ENCODE measurements at regions not wholly inside any gene's neighbourhood (a gene's known extent, or its start where the extent isn't known, plus 50 kb on each side); places are given as distances from the start of the nearest gene placed in this dataset.

DNA sequence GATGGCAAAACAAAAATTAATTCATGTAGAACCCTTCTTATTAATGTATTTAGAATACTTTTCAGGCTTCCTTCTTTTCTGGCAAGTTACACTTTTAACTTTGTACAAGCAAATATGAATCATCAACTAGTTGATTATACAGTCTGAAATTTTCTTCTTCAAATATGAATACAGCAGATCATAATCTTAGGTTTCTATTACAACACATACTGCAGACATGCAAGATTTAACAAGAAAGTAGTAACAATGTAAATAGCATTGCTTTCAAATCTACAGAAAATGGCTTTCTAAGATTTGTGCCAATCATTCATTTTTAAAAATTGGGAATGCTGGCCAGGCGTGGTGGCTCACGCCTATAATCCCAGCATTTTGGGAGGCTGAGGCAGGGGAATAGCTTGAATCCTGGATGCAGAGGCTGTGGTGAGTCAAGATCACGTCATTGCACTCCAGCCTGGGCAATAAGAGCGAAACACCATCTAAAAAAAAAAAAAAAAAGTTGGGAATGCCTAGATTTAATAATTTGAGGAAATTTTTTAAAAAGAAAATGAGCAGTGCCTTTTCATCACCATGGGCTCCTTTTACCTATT lies 68.4 kb upstream of the DPYD start:
- no peak for DNase-seq (ENCODE audit: extremely low read depth in 1 of 11, low read depth in 9 of 11, low spot score in 4 of 11)

- no peak for DNase-seq (ENCODE audit: extremely low read depth in 1 of 11, low read depth in 9 of 11, low spot score in 4 of 11)
Observed at GRCh38 chr1:97986041-97987005, 65.5 kb upstream of the DPYD start.

DNA sequence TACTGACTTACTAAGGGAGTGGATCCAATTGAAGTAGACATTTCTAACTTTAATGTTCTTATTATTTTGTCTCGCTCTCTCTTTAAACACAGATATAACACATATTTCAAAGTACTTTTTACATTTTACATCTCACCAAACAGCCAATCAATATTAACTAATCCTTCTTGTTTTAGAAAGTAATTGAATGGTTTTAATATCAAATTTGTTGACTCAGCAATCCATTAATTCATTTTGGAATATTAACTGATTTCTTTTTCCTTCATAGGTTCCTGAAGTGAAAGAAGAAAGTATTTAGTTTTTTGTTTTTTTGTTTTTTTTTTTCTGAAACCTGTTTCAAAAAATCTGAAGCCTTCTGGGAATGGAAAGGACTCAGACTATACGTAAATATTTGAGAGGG lies 62.3 kb upstream of the DPYD start:
- DNase-seq (ENCODE audit: extremely low read depth in 1 of 11, low read depth in 9 of 11, low spot score in 4 of 11): no peak

- DNase-seq (ENCODE audit: extremely low read depth in 1 of 11, low read depth in 9 of 11, low spot score in 4 of 11): no peak
Observed at GRCh38 chr1:97980530-97980929, 59.7 kb upstream of the DPYD start.

- no peak for DNase-seq (ENCODE audit: extremely low read depth in 1 of 11, low read depth in 9 of 11, low spot score in 4 of 11)
Observed at GRCh38 chr1:97976801-97977200, 56.0 kb upstream of the DPYD start.
